SK-N-SH treated with all-trans-retinoic acid at 6 μM for 48 hours (cell line): ENCODE measurements at regions not wholly inside any gene's neighbourhood (a gene's known extent, or its start where the extent isn't known, plus 50 kb on each side); places are given as distances from the start of the nearest gene placed in this dataset.

ENCODE experiments used
- ATAC-seq: fragments of 200-7000 bp; cut with Tn5 transposase; 3 replicates; pipeline ENCODE4 v1.9.1; 2020; ENCODE audit warnings: mild to moderate bottlenecking, moderate library complexity
- ARNTL ChIP-seq: fragments of 450-650 bp; formaldehyde crosslinking; IDR thresholded peaks from 2 replicates; pipeline ENCODE4 v1.5.0; 2020; ENCODE audit warnings: low read depth, mild to moderate bottlenecking, moderate library complexity, borderline replicate concordance
- BACH2 ChIP-seq: fragments of 250-450 bp; sonication (Bioruptor Pico); IDR thresholded peaks from 2 replicates; pipeline ENCODE4 v1.9.0; 2021; ENCODE audit warnings: mild to moderate bottlenecking, borderline replicate concordance
- CREB5 ChIP-seq: fragments of 250-450 bp; sonication (Bioruptor Pico); IDR thresholded peaks from 2 replicates; pipeline ENCODE4 v1.5.1; 2020; ENCODE audit warnings: low read depth, mild to moderate bottlenecking, moderate library complexity
- CSDC2 ChIP-seq: fragments of 250-450 bp; sonication (Bioruptor Pico); IDR thresholded peaks from 2 replicates; pipeline ENCODE4 v1.5.0; 2020; ENCODE audit warnings: mild to moderate bottlenecking, moderate library complexity
- CSRNP3 ChIP-seq: fragments of 250-450 bp; sonication (Bioruptor Pico); IDR thresholded peaks from 2 replicates; pipeline ENCODE4 v1.5.1; 2021; ENCODE audit warnings: mild to moderate bottlenecking, moderate library complexity
- ESRRG ChIP-seq: fragments of 250-450 bp; sonication (Bioruptor Pico); IDR thresholded peaks from 2 replicates; pipeline ENCODE4 v1.6.1; 2021; ENCODE audit warnings: mild to moderate bottlenecking
- GLIS3 ChIP-seq: fragments of 250-450 bp; sonication (Bioruptor Pico); IDR thresholded peaks from 2 replicates; pipeline ENCODE4 v1.5.0; 2020; ENCODE audit warnings: mild to moderate bottlenecking, moderate library complexity
- ISL1 ChIP-seq: fragments of 250-450 bp; sonication (Bioruptor Pico); IDR thresholded peaks from 2 replicates; pipeline ENCODE4 v2.1.2; 2022; ENCODE audit warnings: mild to moderate bottlenecking, moderate library complexity
- OSR1 ChIP-seq: fragments of 250-450 bp; sonication (Bioruptor Pico); IDR thresholded peaks from 2 replicates; pipeline ENCODE4 v1.8.0; 2022; ENCODE audit warnings: moderate library complexity, mild to moderate bottlenecking, inconsistent platforms
- PATZ1 ChIP-seq: fragments of 250-450 bp; sonication (Bioruptor Pico); IDR thresholded peaks from 2 replicates; pipeline ENCODE4 v1.8.0; 2020; ENCODE audit warnings: mild to moderate bottlenecking, moderate library complexity, borderline replicate concordance
- POU6F1 ChIP-seq: fragments of 250-450 bp; sonication (Bioruptor Pico); IDR thresholded peaks from 2 replicates; pipeline ENCODE4 v1.8.0; 2021; ENCODE audit warnings: low read depth, mild to moderate bottlenecking, moderate library complexity, borderline replicate concordance
- PPARA ChIP-seq: fragments of 250-450 bp; sonication (Bioruptor Pico); IDR thresholded peaks from 2 replicates; pipeline ENCODE4 v1.5.0; 2020; ENCODE audit warnings: mild to moderate bottlenecking, borderline replicate concordance
- RARB ChIP-seq: fragments of 250-450 bp; sonication (Bioruptor Pico); IDR thresholded peaks from 2 replicates; pipeline ENCODE4 v1.8.0; 2021; ENCODE audit warnings: mild to moderate bottlenecking, moderate library complexity
- SNAI2 ChIP-seq: fragments of 250-450 bp; sonication (Bioruptor Pico); IDR thresholded peaks from 2 replicates; pipeline ENCODE4 v1.5.0; 2020; ENCODE audit warnings: mild to moderate bottlenecking, moderate library complexity
- TCF4 ChIP-seq: fragments of 250-450 bp; sonication (Bioruptor Pico); IDR thresholded peaks from 2 replicates; pipeline ENCODE4 v1.8.0; 2021; ENCODE audit warnings: mild to moderate bottlenecking, moderate library complexity, borderline replicate concordance
- TOX ChIP-seq: fragments of 250-450 bp; sonication (Bioruptor Pico); IDR thresholded peaks from 2 replicates; pipeline ENCODE4 v1.8.0; 2021; ENCODE audit warnings: mild to moderate bottlenecking, moderate library complexity, borderline replicate concordance
- TSHZ2 ChIP-seq: fragments of 250-450 bp; sonication (Bioruptor Pico); IDR thresholded peaks from 2 replicates; pipeline ENCODE4 v1.5.0; 2020; ENCODE audit warnings: mild to moderate bottlenecking, moderate library complexity
- ZC3H10 ChIP-seq: fragments of 250-450 bp; sonication (Bioruptor Pico); IDR thresholded peaks from 2 replicates; pipeline ENCODE4 v1.5.1; 2021; ENCODE audit warnings: mild to moderate bottlenecking, moderate library complexity
- ZFP3 ChIP-seq: fragments of 250-450 bp; sonication (Bioruptor Pico); IDR thresholded peaks from 2 replicates; pipeline ENCODE4 v1.5.0; 2020; ENCODE audit warnings: mild to moderate bottlenecking, moderate library complexity
- ZFP30 ChIP-seq: fragments of 450-650 bp; formaldehyde crosslinking; IDR thresholded peaks from 2 replicates; pipeline ENCODE4 v1.5.0; 2022; ENCODE audit warnings: mild to moderate bottlenecking, moderate library complexity
- ZNF565 ChIP-seq: fragments of 450-650 bp; formaldehyde crosslinking; conservative IDR thresholded peaks from 2 replicates; pipeline ENCODE4 v1.5.0; 2020; ENCODE audit warnings: low read depth, mild to moderate bottlenecking, moderate library complexity
- ZNF8 ChIP-seq: fragments of 450-650 bp; formaldehyde crosslinking; IDR thresholded peaks from 2 replicates; pipeline ENCODE4 v1.5.0; 2020; ENCODE audit warnings: mild to moderate bottlenecking, moderate library complexity

GRCh38 chr2:180141600-180141999 is 134.5 kb upstream of the CWC22 start:
- no peak for ATAC-seq
- TF ChIP-seq ZNF565 (no peak), ESRRG (no peak), GLIS3 (CRISPR knock-in tag) (no peak), ZFP3 (no peak), OSR1 (CRISPR knock-in tag) (no peak), RARB (no peak), BACH2 (CRISPR knock-in tag) (no peak), CSRNP3 (CRISPR knock-in tag) (no peak), CREB5 (CRISPR knock-in tag) (no peak), POU6F1 (CRISPR knock-in tag) (no peak), PPARA (no peak), PATZ1 (CRISPR knock-in tag) (no peak)

GRCh38 chr2:180133736-180134135 is 126.6 kb upstream of the CWC22 start:
- no peak for ATAC-seq
- TF ChIP-seq ZFP3 (no peak), ZNF8 (CRISPR knock-in tag) (no peak), GLIS3 (CRISPR knock-in tag) (no peak), ZFP30 (no peak), PPARA (no peak), CSDC2 (no peak), CSRNP3 (CRISPR knock-in tag) (no peak), OSR1 (CRISPR knock-in tag) (no peak), TSHZ2 (no peak), ZNF565 (no peak), CREB5 (CRISPR knock-in tag) (no peak), ISL1 (CRISPR knock-in tag) (no peak), RARB (no peak), ARNTL (no peak), ESRRG (no peak), PATZ1 (CRISPR knock-in tag) (no peak), TOX (no peak), TCF4 (CRISPR knock-in tag) (no peak), ZC3H10 (CRISPR knock-in tag) (no peak), SNAI2 (CRISPR knock-in tag) (no peak)
